H9 (cell line): ENCODE measurements at regions not wholly inside any gene's neighbourhood (a gene's known extent, or its start where the extent isn't known, plus 50 kb on each side); places are given as distances from the start of the nearest gene placed in this dataset.

ENCODE experiments used
- DNase-seq: peaks from one replicate; pipeline ENCODE4 v3.0.0-alpha.2; 2017
- H2AFZ ChIP-seq: one replicate; pipeline ENCODE4 v1.6.1; 2013; ENCODE audit warnings: mild to moderate bottlenecking, low read length, control low read depth, moderate library complexity
- H2AK5ac ChIP-seq: 2 replicates; pipeline ENCODE4 v1.6.1; 2013; ENCODE audit warnings: low read length, control low read depth, mixed read lengths; ENCODE audit not compliant: insufficient read length
- H2BK120ac ChIP-seq: one replicate; pipeline ENCODE4 v1.6.1; 2013; ENCODE audit warnings: low read depth, mild to moderate bottlenecking, low read length, control low read depth, inconsistent platforms; ENCODE audit not compliant: poor library complexity, severe bottlenecking
- H2BK12ac ChIP-seq: 2 replicates; pipeline ENCODE4 v1.6.1; 2013; ENCODE audit warnings: low read length, control low read depth, mixed read lengths, low read depth; ENCODE audit not compliant: insufficient read length
- H2BK15ac ChIP-seq: 2 replicates; pipeline ENCODE4 v1.6.1; 2013; ENCODE audit warnings: low read depth, low read length, control low read depth
- H2BK20ac ChIP-seq: one replicate; pipeline ENCODE4 v1.6.1; 2013; ENCODE audit warnings: low read depth, mild to moderate bottlenecking, low read length, control low read depth, inconsistent platforms; ENCODE audit not compliant: poor library complexity, severe bottlenecking
- H2BK5ac ChIP-seq: 2 replicates; pipeline ENCODE4 v1.6.1; 2013; ENCODE audit warnings: low read length, control low read depth, mixed read lengths; ENCODE audit not compliant: insufficient read length
- H3K14ac ChIP-seq: 2 replicates; pipeline ENCODE4 v1.6.1; 2013; ENCODE audit warnings: low read length, control low read depth; ENCODE audit not compliant: insufficient read depth
- H3K18ac ChIP-seq: 2 replicates; pipeline ENCODE4 v1.6.1; 2013; ENCODE audit warnings: low read depth, mild to moderate bottlenecking, mixed read lengths, low read length, control low read depth; ENCODE audit not compliant: insufficient read length
- H3K23ac ChIP-seq: 2 replicates; pipeline ENCODE4 v1.6.1; 2013; ENCODE audit warnings: low read length, control low read depth, mixed read lengths, low read depth; ENCODE audit not compliant: insufficient read length
- H3K23me2 ChIP-seq: 2 replicates; pipeline ENCODE4 v1.6.1; 2013; ENCODE audit warnings: low read depth, mild to moderate bottlenecking, mixed read lengths, low read length, control low read depth; ENCODE audit not compliant: insufficient read length, poor library complexity, severe bottlenecking
- H3K27ac ChIP-seq: 2 replicates; pipeline ENCODE4 v1.5.1; 2013; ENCODE audit warnings: low read length, control low read depth, mixed read lengths, low read depth; ENCODE audit not compliant: insufficient read length
- H3K27me3 ChIP-seq: 2 replicates; pipeline ENCODE4 v1.6.1; 2013; ENCODE audit warnings: low read length, control low read depth, inconsistent platforms; ENCODE audit not compliant: insufficient read depth
- H3K4ac ChIP-seq: 2 replicates; pipeline ENCODE4 v1.6.1; 2013; ENCODE audit warnings: low read depth, mild to moderate bottlenecking, control low read depth, inconsistent platforms, low read length, moderate library complexity
- H3K4me1 ChIP-seq: 2 replicates; pipeline ENCODE4 v1.6.1; 2013; ENCODE audit warnings: low read length, control low read depth, inconsistent platforms; ENCODE audit not compliant: insufficient read depth
- H3K4me2 ChIP-seq: 2 replicates; pipeline ENCODE4 v1.6.1; 2013; ENCODE audit warnings: low read length, control low read depth, mixed read lengths; ENCODE audit not compliant: insufficient read length, insufficient read depth
- H3K56ac ChIP-seq: 2 replicates; pipeline ENCODE4 v1.6.1; 2013; ENCODE audit warnings: low read depth, mild to moderate bottlenecking, mixed read lengths, low read length, control low read depth; ENCODE audit not compliant: insufficient read length
- H3K79me1 ChIP-seq: 2 replicates; pipeline ENCODE4 v1.6.1; 2013; ENCODE audit warnings: low read depth, mild to moderate bottlenecking, moderate library complexity, low read length, control low read depth, inconsistent platforms; ENCODE audit not compliant: insufficient read depth, poor library complexity, severe bottlenecking
- H3K79me2 ChIP-seq: 2 replicates; pipeline ENCODE4 v1.6.1; 2013; ENCODE audit warnings: low read length, control low read depth, inconsistent platforms; ENCODE audit not compliant: insufficient read depth
- H3K9ac ChIP-seq: 2 replicates; pipeline ENCODE4 v1.6.1; 2013; ENCODE audit warnings: low read length, control low read depth, mixed read lengths; ENCODE audit not compliant: insufficient read length; ENCODE audit errors: extremely low read depth
- H3K9me3 ChIP-seq: one replicate; pipeline ENCODE4 v1.6.1; 2013; ENCODE audit warnings: low read depth, low read length, inconsistent platforms; ENCODE audit not compliant: control insufficient read depth
- H3T11ph ChIP-seq: one replicate; pipeline ENCODE4 v1.6.1; 2013; ENCODE audit warnings: mild to moderate bottlenecking, low read length, control low read depth, inconsistent platforms
- H4K20me1 ChIP-seq: one replicate; pipeline ENCODE4 v1.6.1; 2013; ENCODE audit not compliant: control insufficient read depth, insufficient read length, insufficient read depth
- H4K5ac ChIP-seq: 2 replicates; pipeline ENCODE4 v1.6.1; 2013; ENCODE audit warnings: low read depth, mild to moderate bottlenecking, mixed read lengths, low read length, control low read depth; ENCODE audit not compliant: insufficient read length
- H4K8ac ChIP-seq: replicated peaks from 2 replicates; pipeline ENCODE4 v1.6.1; 2013; ENCODE audit warnings: low read length, control low read depth, mixed read lengths, low read depth; ENCODE audit not compliant: insufficient read length
- H4K91ac ChIP-seq: 2 replicates; pipeline ENCODE4 v1.6.1; 2013; ENCODE audit warnings: low read depth, mild to moderate bottlenecking, moderate library complexity, mixed read lengths, low read length, control low read depth; ENCODE audit not compliant: insufficient read length
- H3K27ac Mint-ChIP-seq, 3 experiments: 2 replicates in 2 of 3; 3 replicates in 1 of 3; pipeline ENCODE4 v1.8.0; 2020 to 2021; ENCODE audit warnings: mixed read lengths in 3 of 3, mild to moderate bottlenecking in 1 of 3, moderate library complexity in 1 of 3
- H3K27me3 Mint-ChIP-seq: 2 replicates; pipeline ENCODE4 v1.8.0; 2021; ENCODE audit warnings: low read depth, mild to moderate bottlenecking, moderate library complexity, mixed read lengths
- H3K36me3 Mint-ChIP-seq, 3 experiments: 2 replicates in 2 of 3; 3 replicates in 1 of 3; pipeline ENCODE4 v1.8.0; 2020 to 2021; ENCODE audit warnings: low read depth in 3 of 3, mixed read lengths in 3 of 3; ENCODE audit not compliant: insufficient read depth in 1 of 3
- H3K4me1 Mint-ChIP-seq, 2 experiments: 2 replicates each; pipeline ENCODE4 v1.8.0; 2020; ENCODE audit warnings: mixed read lengths in 2 of 2
- H3K4me3 Mint-ChIP-seq, 2 experiments: 2 replicates in 1 of 2; 3 replicates in 1 of 2; pipeline ENCODE4 v1.8.0; 2020 to 2021; ENCODE audit warnings: mild to moderate bottlenecking in 2 of 2, mixed read lengths in 2 of 2, moderate library complexity in 1 of 2
- H3K9me3 Mint-ChIP-seq, 2 experiments: 2 replicates in 1 of 2; 3 replicates in 1 of 2; pipeline ENCODE4 v1.8.0; 2020; ENCODE audit warnings: mild to moderate bottlenecking in 2 of 2, mixed read lengths in 2 of 2, moderate library complexity in 1 of 2
- CTCF ChIP-seq: fragments of 200-600 bp; sonication (generic); conservative IDR thresholded peaks from 3 replicates; pipeline ENCODE4 v1.8.0; 2021; ENCODE audit warnings: antibody characterized with exemption, mild to moderate bottlenecking
- WGBS: extraction: QIAGEN DNeasy Blood & Tissue Kit; methylation state at CpG from one replicate; pipeline ENCODE4 v1.1.7; 2013; ENCODE audit warnings: missing lambda C conversion rate, low lambda C conversion rate, mixed read lengths; ENCODE audit not compliant: insufficient read length; ENCODE audit errors: extremely low coverage; 5-methylcytosine and 5-hydroxymethylcytosine counted together

- Mint-ChIP-seq H3K27me3 (peaks cover 1% of the 10 kb centered on the region; the same call in 1 of the 2 replicates), H3K9me3 (peaks cover 77 to 79% of the 10 kb centered on the region in 2 experiments), H3K4me1 (no peaks in the 10 kb centered on the region), H3K36me3 (peaks cover 21 to 25% (median 22%) of the 10 kb centered on the region in 3 experiments), H3K27ac (no peak overlapping the region), H3K4me3 (no peak overlapping the region)
- no peaks in the 10 kb centered on the region for H3K23me2 ChIP-seq
- no peak for DNase-seq
- H3K79me2 ChIP-seq: no peaks in the 10 kb centered on the region
- no peak overlapping the region for H3K14ac ChIP-seq
- H4K5ac ChIP-seq: no peak overlapping the region
- H3K79me1 ChIP-seq: no peaks in the 10 kb centered on the region
- no peak overlapping the region for H4K91ac ChIP-seq
- H3K9ac ChIP-seq: no peak overlapping the region
- no peak overlapping the region for H4K8ac ChIP-seq
- H3T11ph ChIP-seq: no peak overlapping the region
- no peak overlapping the region for H2AK5ac ChIP-seq
- no peak for TF ChIP-seq CTCF
- H3K18ac ChIP-seq: no peak overlapping the region
- peaks cover 45% of the 10 kb centered on the region for H3K9me3 ChIP-seq
- no peak overlapping the region for H3K4ac ChIP-seq
- no peak overlapping the region for H2BK20ac ChIP-seq
- H3K27me3 ChIP-seq: no peaks in the 10 kb centered on the region
- H3K4me1 ChIP-seq: no peaks in the 10 kb centered on the region
- no peak overlapping the region for H3K27ac ChIP-seq
- H2BK15ac ChIP-seq: no peak overlapping the region
- no peaks in the 10 kb centered on the region for H4K20me1 ChIP-seq
- H2AFZ ChIP-seq: no peak overlapping the region
- H3K56ac ChIP-seq: no peak overlapping the region
- H2BK120ac ChIP-seq: no peak overlapping the region
- no peak overlapping the region for H3K23ac ChIP-seq
- no CpG with 5 or more reads among the region's 11 CpGs for WGBS
- no peak overlapping the region for H3K4me2 ChIP-seq
- H2BK12ac ChIP-seq: no peak overlapping the region
- no peak overlapping the region for H2BK5ac ChIP-seq
Observed at GRCh38 chrX:149313871-149314371, 191.2 kb downstream of the IDS start.
